HEK293 (cell line): ENCODE measurements at regions not wholly inside any gene's neighbourhood (a gene's known extent, or its start where the extent isn't known, plus 50 kb on each side); places are given as distances from the start of the nearest gene placed in this dataset.
"Not testable (repeated sequence)": the region's sequence is repeated elsewhere in the genome, so short reads cannot be mapped to it uniquely, and the experiment has no call there.

Experiments
- CTCF ChIA-PET: fragments of 350-600 bp; formaldehyde crosslinking; extraction: SDS; loops from one replicate; lab custom pipeline; 2021; ENCODE audit warnings: antibody characterized with exemption; lab: Yijun Ruan, JAX
- POLR2A ChIA-PET: fragments of 300-600 bp; formaldehyde crosslinking; extraction: SDS; loops from one replicate; lab custom pipeline; 2020; ENCODE audit warnings: antibody characterized with exemption, inconsistent platforms; lab: Yijun Ruan, JAX
- H3K27ac ChIP-seq: fragments of 200-500 bp; sonication (Bioruptor generic); 2 replicates; pipeline ENCODE4 v1.5.1; 2014; ENCODE audit warnings: low read depth, low read length, control low read depth, inconsistent platforms; ENCODE audit errors: extremely low read depth
- H3K36me3 ChIP-seq, 2 experiments: fragments of 200-500 bp in 1 of 2; sonication (Bioruptor generic) in 1 of 2; 1 replicate in 1 of 2; 2 replicates in 1 of 2; pipeline ENCODE4 v1.5.1; 2014 to 2017; ENCODE audit warnings: inconsistent platforms in 2 of 2, low read length in 2 of 2; ENCODE audit not compliant: control insufficient read depth in 2 of 2, insufficient read depth in 1 of 2
- H3K4me1 ChIP-seq: fragments of 200-500 bp; sonication (Bioruptor generic); 2 replicates; pipeline ENCODE4 v1.5.1; 2014; ENCODE audit warnings: mild to moderate bottlenecking, low read length, inconsistent platforms; ENCODE audit not compliant: control insufficient read depth, insufficient read depth
- H3K4me3 ChIP-seq: 2 replicates; pipeline ENCODE4 v1.5.1; 2011; ENCODE audit warnings: low read depth, mild to moderate bottlenecking, control low read depth, low read length, moderate library complexity
- H3K9me3 ChIP-seq: fragments of 200-500 bp; sonication (Bioruptor generic); 2 replicates; pipeline ENCODE4 v1.5.1; 2014; ENCODE audit warnings: low read depth, low read length, inconsistent platforms; ENCODE audit not compliant: control insufficient read depth, insufficient read depth
- IKZF3 ChIP-seq: fragments of 450-650 bp; IDR thresholded peaks from 2 replicates; pipeline ENCODE4 v1.5.0; 2018; ENCODE audit warnings: missing biosample characterization, mild to moderate bottlenecking, missing genetic modification characterization, moderate library complexity
- KLF7 ChIP-seq: fragments of 450-650 bp; formaldehyde crosslinking; IDR thresholded peaks from 2 replicates; pipeline ENCODE4 v1.5.1; 2016; ENCODE audit warnings: missing biosample characterization, missing genetic modification characterization, borderline replicate concordance
- SCRT1 ChIP-seq: fragments of 450-650 bp; formaldehyde crosslinking; IDR thresholded peaks from 2 replicates; pipeline ENCODE4 v1.5.1; 2016; ENCODE audit warnings: missing biosample characterization, missing genetic modification characterization, borderline replicate concordance
- SP3 ChIP-seq: fragments of 450-650 bp; formaldehyde crosslinking; IDR thresholded peaks from 2 replicates; pipeline ENCODE4 v1.5.1; 2016; ENCODE audit warnings: missing biosample characterization, missing genetic modification characterization
- YY2 ChIP-seq: fragments of 450-650 bp; formaldehyde crosslinking; IDR thresholded peaks from 2 replicates; pipeline ENCODE4 v1.5.1; 2016; ENCODE audit warnings: missing biosample characterization, missing genetic modification characterization
- ZBTB1 ChIP-seq: fragments of 450-650 bp; formaldehyde crosslinking; IDR thresholded peaks from 2 replicates; pipeline ENCODE4 v1.5.1; 2016; ENCODE audit warnings: missing biosample characterization, missing genetic modification characterization
- ZBTB7A ChIP-seq: fragments of 450-650 bp; formaldehyde crosslinking; IDR thresholded peaks from 2 replicates; pipeline ENCODE4 v1.5.1; 2016; ENCODE audit warnings: low read depth, missing biosample characterization, missing genetic modification characterization
- ZNF112 ChIP-seq: fragments of 450-650 bp; formaldehyde crosslinking; IDR thresholded peaks from 2 replicates; pipeline ENCODE4 v1.5.0; 2017; ENCODE audit warnings: missing biosample characterization, missing genetic modification characterization
- ZNF121 ChIP-seq: fragments of 450-650 bp; formaldehyde crosslinking; IDR thresholded peaks from 2 replicates; pipeline ENCODE4 v1.5.1; 2016; ENCODE audit warnings: missing biosample characterization, missing genetic modification characterization
- ZNF157 ChIP-seq: fragments of 450-650 bp; formaldehyde crosslinking; IDR thresholded peaks from 2 replicates; pipeline ENCODE4 v1.5.1; 2016; ENCODE audit warnings: missing biosample characterization, missing genetic modification characterization
- ZNF184 ChIP-seq: fragments of 450-650 bp; IDR thresholded peaks from 2 replicates; pipeline ENCODE4 v1.5.1; 2018; ENCODE audit warnings: missing biosample characterization, mild to moderate bottlenecking, missing genetic modification characterization
- ZNF24 ChIP-seq: fragments of 450-650 bp; formaldehyde crosslinking; IDR thresholded peaks from 2 replicates; pipeline ENCODE4 v1.5.1; 2016; ENCODE audit warnings: missing biosample characterization, missing genetic modification characterization
- ZNF311 ChIP-seq: fragments of 450-650 bp; formaldehyde crosslinking; IDR thresholded peaks from 2 replicates; pipeline ENCODE4 v1.5.1; 2017; ENCODE audit warnings: missing biosample characterization, missing genetic modification characterization, borderline replicate concordance
- ZNF366 ChIP-seq: fragments of 450-650 bp; formaldehyde crosslinking; conservative IDR thresholded peaks from 2 replicates; pipeline ENCODE4 v1.5.1; 2016; ENCODE audit warnings: missing biosample characterization, missing genetic modification characterization
- ZNF48 ChIP-seq: fragments of 450-650 bp; formaldehyde crosslinking; IDR thresholded peaks from 2 replicates; pipeline ENCODE4 v1.5.1; 2016; ENCODE audit warnings: missing biosample characterization, missing genetic modification characterization
- ZNF549 ChIP-seq: fragments of 450-650 bp; IDR thresholded peaks from 2 replicates; pipeline ENCODE4 v1.5.1; 2018; ENCODE audit warnings: missing biosample characterization, missing genetic modification characterization, mild to moderate bottlenecking, inconsistent platforms, moderate library complexity
- ZNF610 ChIP-seq: fragments of 450-650 bp; formaldehyde crosslinking; IDR thresholded peaks from 2 replicates; pipeline ENCODE4 v1.5.1; 2016; ENCODE audit warnings: missing biosample characterization, missing genetic modification characterization, borderline replicate concordance
- ZNF701 ChIP-seq: fragments of 450-650 bp; formaldehyde crosslinking; IDR thresholded peaks from 2 replicates; pipeline ENCODE4 v1.5.1; 2016; ENCODE audit warnings: missing biosample characterization, missing genetic modification characterization
- ZNF776 ChIP-seq: fragments of 450-650 bp; formaldehyde crosslinking; IDR thresholded peaks from 2 replicates; pipeline ENCODE4 v1.5.0; 2017; ENCODE audit warnings: missing biosample characterization, missing genetic modification characterization, borderline replicate concordance
- ZNF843 ChIP-seq: fragments of 450-650 bp; formaldehyde crosslinking; IDR thresholded peaks from 2 replicates; pipeline ENCODE4 v1.5.1; 2016; ENCODE audit warnings: missing biosample characterization, missing genetic modification characterization
- TF ChIP-seq, protein P1 (sequence below): fragments of 450-650 bp; formaldehyde crosslinking; IDR thresholded peaks from 2 replicates; pipeline ENCODE4 v1.5.1; 2016; ENCODE audit warnings: missing biosample characterization, missing genetic modification characterization
- TF ChIP-seq, protein P2 (sequence below): fragments of 450-650 bp; formaldehyde crosslinking; IDR thresholded peaks from 2 replicates; pipeline ENCODE4 v1.5.1; 2016; ENCODE audit warnings: missing biosample characterization, missing genetic modification characterization

DNA sequence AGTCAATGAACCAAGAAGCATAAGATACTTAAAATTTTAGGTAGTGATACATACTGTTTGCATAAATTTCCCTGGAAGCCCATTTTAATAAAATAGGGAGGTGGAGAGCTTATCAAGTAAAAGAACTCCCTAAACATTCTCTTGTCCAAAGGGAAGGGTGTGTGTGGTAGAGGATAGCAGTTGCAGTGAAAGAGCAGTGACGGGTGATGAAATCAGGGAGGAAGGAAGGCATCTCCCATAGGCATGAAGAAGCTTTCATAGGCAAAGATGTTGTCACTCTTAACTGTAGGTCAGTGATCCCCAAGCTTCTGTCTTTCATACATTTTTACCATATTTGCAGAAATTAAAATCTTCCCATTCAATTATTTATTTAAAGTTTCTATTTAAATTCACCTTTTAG lies 60.0 kb upstream of the ZNF831 start:
- no peak for TF ChIP-seq ZNF121 (tag by site-specific recombination)
- TF ChIP-seq ZNF311: no peak
- TF ChIP-seq ZBTB1 (tag by site-specific recombination): no peak
- TF ChIP-seq SCRT1 (tag by site-specific recombination): no peak

DNA sequence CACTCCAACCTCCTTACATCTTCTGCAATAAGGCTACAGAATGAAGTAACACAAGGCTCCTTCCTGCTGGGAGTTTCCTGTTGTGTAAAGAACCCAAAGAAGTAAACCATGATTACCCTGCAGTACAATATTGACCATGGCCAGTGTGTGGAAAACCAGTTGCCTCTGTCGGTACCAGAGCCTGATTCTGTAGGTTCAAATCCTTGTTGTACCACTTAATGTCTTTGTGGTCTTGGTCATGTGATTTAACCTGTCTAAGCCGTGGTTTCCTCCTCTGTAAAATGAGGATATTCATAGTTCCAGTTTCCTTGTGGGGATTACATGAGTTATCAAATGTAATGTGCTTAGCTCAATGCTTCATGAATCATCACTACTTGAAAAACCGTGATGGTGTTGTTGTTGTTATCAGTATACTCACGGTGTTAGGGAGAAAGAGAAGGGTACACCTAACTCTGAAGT lies 60.3 kb upstream of the PRELID3B start:
- POLR2A ChIA-PET: no interaction called here
- no peak overlapping the region for H3K4me3 ChIP-seq
- H3K36me3 ChIP-seq: no peaks in the 10 kb centered on the region
- no peaks in the 10 kb centered on the region for H3K4me1 ChIP-seq
- no peak for TF ChIP-seq ZNF24 (tag by site-specific recombination)
- TF ChIP-seq, protein P1, sequence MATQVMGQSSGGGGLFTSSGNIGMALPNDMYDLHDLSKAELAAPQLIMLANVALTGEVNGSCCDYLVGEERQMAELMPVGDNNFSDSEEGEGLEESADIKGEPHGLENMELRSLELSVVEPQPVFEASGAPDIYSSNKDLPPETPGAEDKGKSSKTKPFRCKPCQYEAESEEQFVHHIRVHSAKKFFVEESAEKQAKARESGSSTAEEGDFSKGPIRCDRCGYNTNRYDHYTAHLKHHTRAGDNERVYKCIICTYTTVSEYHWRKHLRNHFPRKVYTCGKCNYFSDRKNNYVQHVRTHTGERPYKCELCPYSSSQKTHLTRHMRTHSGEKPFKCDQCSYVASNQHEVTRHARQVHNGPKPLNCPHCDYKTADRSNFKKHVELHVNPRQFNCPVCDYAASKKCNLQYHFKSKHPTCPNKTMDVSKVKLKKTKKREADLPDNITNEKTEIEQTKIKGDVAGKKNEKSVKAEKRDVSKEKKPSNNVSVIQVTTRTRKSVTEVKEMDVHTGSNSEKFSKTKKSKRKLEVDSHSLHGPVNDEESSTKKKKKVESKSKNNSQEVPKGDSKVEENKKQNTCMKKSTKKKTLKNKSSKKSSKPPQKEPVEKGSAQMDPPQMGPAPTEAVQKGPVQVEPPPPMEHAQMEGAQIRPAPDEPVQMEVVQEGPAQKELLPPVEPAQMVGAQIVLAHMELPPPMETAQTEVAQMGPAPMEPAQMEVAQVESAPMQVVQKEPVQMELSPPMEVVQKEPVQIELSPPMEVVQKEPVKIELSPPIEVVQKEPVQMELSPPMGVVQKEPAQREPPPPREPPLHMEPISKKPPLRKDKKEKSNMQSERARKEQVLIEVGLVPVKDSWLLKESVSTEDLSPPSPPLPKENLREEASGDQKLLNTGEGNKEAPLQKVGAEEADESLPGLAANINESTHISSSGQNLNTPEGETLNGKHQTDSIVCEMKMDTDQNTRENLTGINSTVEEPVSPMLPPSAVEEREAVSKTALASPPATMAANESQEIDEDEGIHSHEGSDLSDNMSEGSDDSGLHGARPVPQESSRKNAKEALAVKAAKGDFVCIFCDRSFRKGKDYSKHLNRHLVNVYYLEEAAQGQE: no peak
- no peak for TF ChIP-seq ZNF610 (tag by site-specific recombination)
- peak; percentile 42; the same call in 1 of the 2 replicates for TF ChIP-seq ZNF157 (tag by site-specific recombination)
- TF ChIP-seq ZNF549 (tag by site-specific recombination): no peak
- TF ChIP-seq ZNF48: no peak
- TF ChIP-seq, all 188 proteins: peak for 1
- no peaks in the 10 kb centered on the region for H3K9me3 ChIP-seq
- no peak overlapping the region for H3K27ac ChIP-seq
- CTCF ChIA-PET: interaction anchor here (2.9 kb wide), 1 partner anchor 15 kb away, joined by 16 read pairs; no protein-coding TSS in a partner anchor

More for the DNA sequence above, 60.0 kb upstream of the ZNF831 start:
- ChIA-PET CTCF (interaction anchor here (0.6 to 2.9 kb wide), 2 partner anchors 16 to 114 kb away, joined by 3 to 16 read pairs; no protein-coding TSS in a partner anchor), POLR2A (no interaction called here)
- Histone ChIP-seq H3K9me3 (no peaks in the 10 kb centered on the region), H3K27ac (no peak overlapping the region), H3K4me1 (no peaks in the 10 kb centered on the region), H3K36me3 (no peaks in the 10 kb centered on the region), H3K4me3 (no peak overlapping the region)

DNA sequence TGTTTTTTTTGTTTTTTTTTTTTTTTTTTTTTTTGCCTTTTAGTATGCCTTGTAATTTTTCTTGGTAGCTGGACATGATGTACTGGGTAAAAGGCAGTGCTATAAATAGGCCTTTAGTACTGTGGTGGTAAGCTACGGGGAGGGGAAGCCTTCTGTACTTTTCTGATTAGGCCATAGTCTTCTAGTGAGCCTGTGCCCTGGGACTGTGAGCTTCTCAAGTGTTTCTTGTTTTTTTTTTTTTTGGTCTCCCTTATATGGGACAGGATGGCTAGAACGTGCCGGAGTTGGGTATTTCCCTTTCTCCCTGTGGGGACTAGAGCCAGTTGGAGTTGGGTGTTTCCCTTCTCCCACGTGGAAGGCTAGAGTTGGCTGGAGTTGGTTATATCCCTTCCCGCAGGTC lies 59.4 kb upstream of the PRELID3B start:
- no peak overlapping the region for H3K4me3 ChIP-seq
- POLR2A ChIA-PET: no interaction called here

DNA sequence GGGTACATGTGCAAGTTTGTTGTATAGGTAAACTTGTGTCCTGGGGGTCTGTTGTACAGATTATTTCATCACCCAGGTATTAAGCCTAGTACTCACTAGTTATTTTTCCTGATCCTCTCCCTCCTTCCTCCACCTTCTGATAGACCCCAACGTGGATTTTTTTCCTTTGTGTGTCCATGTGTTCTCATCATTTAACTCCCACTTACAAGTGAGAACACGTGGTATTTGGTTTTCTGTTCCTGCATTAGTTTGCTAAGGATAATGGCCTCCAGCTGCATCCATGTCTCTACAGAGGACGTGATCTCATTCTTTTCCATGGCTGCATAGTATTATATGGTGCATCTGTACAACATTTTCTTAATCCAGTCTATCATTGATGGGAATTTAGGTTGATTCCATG lies 57.3 kb upstream of the PRELID3B start:
- H3K4me1 ChIP-seq, H3K4me3 ChIP-seq, H3K9me3 ChIP-seq, H3K27ac ChIP-seq, POLR2A ChIA-PET, H3K36me3 ChIP-seq: not testable (repeated sequence)
- CTCF ChIA-PET: interaction anchor here (0.6 kb wide), 1 partner anchor 334 kb away, joined by 3 read pairs; no protein-coding TSS in a partner anchor

More for the DNA sequence above, 59.4 kb upstream of the PRELID3B start:
- TF ChIP-seq ZNF112 (tag by site-specific recombination): no peak
- no peak for TF ChIP-seq ZNF184
- Histone ChIP-seq H3K4me1 (no peaks in the 10 kb centered on the region), H3K9me3 (no peaks in the 10 kb centered on the region), H3K27ac (no peak overlapping the region), H3K36me3 (no peaks in the 10 kb centered on the region)
- CTCF ChIA-PET: interaction anchor here (2.9 kb wide), 1 partner anchor 14 kb away, joined by 16 read pairs; no protein-coding TSS in a partner anchor

DNA sequence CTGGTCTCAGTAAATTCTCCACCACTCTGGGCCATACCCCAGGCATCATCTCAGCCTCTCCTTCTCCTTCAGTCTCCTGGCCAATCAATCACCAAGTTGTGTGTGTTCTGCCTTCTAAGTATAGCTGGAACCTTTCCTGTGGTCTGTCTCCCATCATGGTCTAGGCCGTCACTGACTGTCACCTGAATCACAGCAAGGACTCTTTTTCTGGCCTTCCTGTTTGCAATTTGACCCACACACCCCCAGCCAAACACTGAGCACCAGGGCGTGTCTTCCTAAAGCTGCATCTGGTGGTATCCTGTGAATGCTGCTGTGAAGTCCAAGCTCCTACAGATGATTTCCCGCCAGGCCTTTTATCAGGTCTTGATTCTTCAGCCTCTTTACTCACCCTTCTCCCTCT lies 52.6 kb upstream of the PRELID3B start:
- H3K4me1 ChIP-seq: no peaks in the 10 kb centered on the region
- ChIA-PET CTCF (interaction anchor here (3.7 kb wide), 1 partner anchor 7 kb away, joined by 20 read pairs; no protein-coding TSS in a partner anchor), POLR2A (no interaction called here)
- H3K27ac ChIP-seq: no peak overlapping the region
- H3K9me3 ChIP-seq: no peaks in the 10 kb centered on the region
- H3K36me3 ChIP-seq: no peaks in the 10 kb centered on the region
- H3K4me3 ChIP-seq: no peak overlapping the region
- no peak for TF ChIP-seq ZNF701 (tag by site-specific recombination)
- TF ChIP-seq, protein P2, sequence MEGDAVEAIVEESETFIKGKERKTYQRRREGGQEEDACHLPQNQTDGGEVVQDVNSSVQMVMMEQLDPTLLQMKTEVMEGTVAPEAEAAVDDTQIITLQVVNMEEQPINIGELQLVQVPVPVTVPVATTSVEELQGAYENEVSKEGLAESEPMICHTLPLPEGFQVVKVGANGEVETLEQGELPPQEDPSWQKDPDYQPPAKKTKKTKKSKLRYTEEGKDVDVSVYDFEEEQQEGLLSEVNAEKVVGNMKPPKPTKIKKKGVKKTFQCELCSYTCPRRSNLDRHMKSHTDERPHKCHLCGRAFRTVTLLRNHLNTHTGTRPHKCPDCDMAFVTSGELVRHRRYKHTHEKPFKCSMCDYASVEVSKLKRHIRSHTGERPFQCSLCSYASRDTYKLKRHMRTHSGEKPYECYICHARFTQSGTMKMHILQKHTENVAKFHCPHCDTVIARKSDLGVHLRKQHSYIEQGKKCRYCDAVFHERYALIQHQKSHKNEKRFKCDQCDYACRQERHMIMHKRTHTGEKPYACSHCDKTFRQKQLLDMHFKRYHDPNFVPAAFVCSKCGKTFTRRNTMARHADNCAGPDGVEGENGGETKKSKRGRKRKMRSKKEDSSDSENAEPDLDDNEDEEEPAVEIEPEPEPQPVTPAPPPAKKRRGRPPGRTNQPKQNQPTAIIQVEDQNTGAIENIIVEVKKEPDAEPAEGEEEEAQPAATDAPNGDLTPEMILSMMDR: no peak
- no peak for TF ChIP-seq SP3 (tag by site-specific recombination)
- TF ChIP-seq KLF7 (tag by site-specific recombination): no peak
- no peak for TF ChIP-seq IKZF3 (tag by site-specific recombination)
- TF ChIP-seq ZBTB7A (tag by site-specific recombination): no peak
- no peak for TF ChIP-seq YY2 (tag by site-specific recombination)
- no peak for TF ChIP-seq ZNF776 (tag by site-specific recombination)
- no peak for TF ChIP-seq ZNF843 (tag by site-specific recombination)
- no peak for TF ChIP-seq ZNF366 (tag by site-specific recombination)
